ENCODE measurements at regions not wholly inside any gene's neighbourhood (a gene's known extent, or its start where the extent isn't known, plus 50 kb on each side); places are given as distances from the start of the nearest gene placed in this dataset.
A peak's percentile ranks its signal among the peaks of the same experiment; 100 is the strongest.

DNA sequence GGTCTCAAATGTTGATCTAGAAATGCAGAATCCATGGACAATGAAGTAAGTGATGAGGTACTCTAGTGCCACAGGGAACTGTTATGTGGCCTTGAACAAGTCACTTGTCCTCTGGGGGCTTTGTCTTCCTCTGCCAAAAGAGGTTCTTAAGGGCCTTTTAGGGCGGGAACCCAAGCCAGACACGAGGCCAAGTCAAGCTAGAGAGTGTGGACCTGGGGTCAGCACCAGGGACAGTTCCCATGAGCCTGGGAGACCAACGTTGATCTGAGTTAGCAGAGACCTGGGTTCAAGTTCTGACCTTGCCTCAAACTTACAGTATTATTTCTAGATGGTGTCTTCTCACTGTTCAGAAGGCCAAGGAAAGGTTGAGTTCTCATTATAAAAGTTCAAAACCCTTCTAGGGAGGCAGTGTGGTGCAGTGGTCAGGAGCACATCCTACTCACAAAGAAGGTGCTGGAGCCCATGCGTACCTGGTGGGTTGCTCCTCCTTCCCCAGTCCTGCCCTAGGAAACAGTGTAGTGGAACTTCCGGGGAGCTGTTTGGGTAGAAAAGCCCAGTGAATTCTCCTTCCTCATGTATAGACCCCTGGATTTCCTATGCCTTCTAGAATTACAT lies 121.5 kb downstream of the CHST1 start:
- no peak overlapping the region for H2BK20ac ChIP-seq (ENCODE audit: low read depth, low read length)
- no peak overlapping the region for H3K27ac ChIP-seq (ENCODE audit: insufficient read depth, low read length)
- H3K36me3 ChIP-seq (ENCODE audit: control insufficient read depth, insufficient read depth, low read length): no peaks in the 10 kb centered on the region
- H3K56ac ChIP-seq (ENCODE audit: extremely low read depth, insufficient read depth, low read length): no peak overlapping the region
- H4K5ac ChIP-seq (ENCODE audit: low read depth, low read length): no peak overlapping the region
- H2BK5ac ChIP-seq (ENCODE audit: low read depth, low read length, poor library complexity, severe bottlenecking): no peak overlapping the region
- no peaks in the 10 kb centered on the region for H3K9me3 ChIP-seq (ENCODE audit: control insufficient read depth, insufficient read depth, low read length)
- no peak overlapping the region for H2BK120ac ChIP-seq (ENCODE audit: low read depth, low read length)
- TF ChIP-seq RFX5 (IDR thresholded peaks at IDR 0.05; ENCODE audit: low read depth, low read length): no peak
- TF ChIP-seq MAFK (IDR thresholded peaks at IDR 0.05; ENCODE audit: low read depth, low read length): no peak
- no peak for TF ChIP-seq BHLHE40 (IDR thresholded peaks at IDR 0.05; ENCODE audit: low read depth, low read length)
- WGBS, 2 experiments (ENCODE audit: extremely low coverage in 2 of 2, insufficient read length in 1 of 2): no CpG with 5 or more reads among the region's 5 CpGs
- H3K9me1 ChIP-seq (ENCODE audit: insufficient read depth, low read length): no peaks in the 10 kb centered on the region
- dilution Hi-C loops (cut with HindIII; ENCODE audit: low sequenced_read_pairs, unreplicated experiment): no loop called here
- ATAC-seq (ENCODE audit: low read depth): no peak
- no peak overlapping the region for H2BK15ac ChIP-seq (ENCODE audit: low read depth, low read length)
- CTCF ChIA-PET: interaction anchor here (1.2 kb wide), 1 partner anchor 13 kb away, joined by 3 read pairs; no protein-coding TSS in a partner anchor
- H4K8ac ChIP-seq (ENCODE audit: low read depth in 2 of 2, low read length in 2 of 2): no peak overlapping the region
- H3K9ac ChIP-seq (ENCODE audit: low read depth, low read length): no peak overlapping the region
- no peaks in the 10 kb centered on the region for H3K4me1 ChIP-seq (ENCODE audit: control insufficient read depth, insufficient read depth, low read length)
- intact Hi-C loops (cut with micrococcal nuclease): no loop called here
- H3K14ac ChIP-seq (replicated peaks; ENCODE audit: low read depth, low read length): no peak overlapping the region
- H2AFZ ChIP-seq (replicated peaks; ENCODE audit: low read length, poor library complexity): no peak overlapping the region
- POLR2A ChIA-PET (ENCODE audit: unreplicated experiment): no interaction called here
- no peak overlapping the region for H3K4ac ChIP-seq (ENCODE audit: low read depth, low read length)
- in situ Hi-C loops (cut with MboI; ENCODE audit: low sequenced_read_pairs): no loop called here
- H3K4me3 ChIP-seq (ENCODE audit: insufficient read depth, low read depth, low read length): no peak overlapping the region
- H4K20me1 ChIP-seq (ENCODE audit: insufficient read depth, low read length): no peaks in the 10 kb centered on the region
- H3K79me1 ChIP-seq (ENCODE audit: low read depth in 1 of 2, low read length in 2 of 2): no peaks in the 10 kb centered on the region
- H3K4me2 ChIP-seq (ENCODE audit: low read depth, low read length): no peak overlapping the region
- DNase-seq: peak; percentile 4
- no peak overlapping the region for H3K23ac ChIP-seq (ENCODE audit: low read depth, low read length)
- no peak overlapping the region for H4K91ac ChIP-seq (ENCODE audit: insufficient read depth, low read depth, low read length)
- H3K18ac ChIP-seq (ENCODE audit: low read depth, low read length): no peak overlapping the region
- no peaks in the 10 kb centered on the region for H3K27me3 ChIP-seq (ENCODE audit: control insufficient read depth, insufficient read depth, low read length)
- no TSS peak for BruUV-seq (replicated peaks)
- no peak overlapping the region for H2AK9ac ChIP-seq (replicated peaks; ENCODE audit: low read depth, low read length, poor library complexity)
- no peak overlapping the region for H2AK5ac ChIP-seq (ENCODE audit: low read depth, low read length)

Measured in IMR-90 (cell line).